ENCODE measurements at regions not wholly inside any gene's neighbourhood (a gene's known extent, or its start where the extent isn't known, plus 50 kb on each side); places are given as distances from the start of the nearest gene placed in this dataset.

DNA sequence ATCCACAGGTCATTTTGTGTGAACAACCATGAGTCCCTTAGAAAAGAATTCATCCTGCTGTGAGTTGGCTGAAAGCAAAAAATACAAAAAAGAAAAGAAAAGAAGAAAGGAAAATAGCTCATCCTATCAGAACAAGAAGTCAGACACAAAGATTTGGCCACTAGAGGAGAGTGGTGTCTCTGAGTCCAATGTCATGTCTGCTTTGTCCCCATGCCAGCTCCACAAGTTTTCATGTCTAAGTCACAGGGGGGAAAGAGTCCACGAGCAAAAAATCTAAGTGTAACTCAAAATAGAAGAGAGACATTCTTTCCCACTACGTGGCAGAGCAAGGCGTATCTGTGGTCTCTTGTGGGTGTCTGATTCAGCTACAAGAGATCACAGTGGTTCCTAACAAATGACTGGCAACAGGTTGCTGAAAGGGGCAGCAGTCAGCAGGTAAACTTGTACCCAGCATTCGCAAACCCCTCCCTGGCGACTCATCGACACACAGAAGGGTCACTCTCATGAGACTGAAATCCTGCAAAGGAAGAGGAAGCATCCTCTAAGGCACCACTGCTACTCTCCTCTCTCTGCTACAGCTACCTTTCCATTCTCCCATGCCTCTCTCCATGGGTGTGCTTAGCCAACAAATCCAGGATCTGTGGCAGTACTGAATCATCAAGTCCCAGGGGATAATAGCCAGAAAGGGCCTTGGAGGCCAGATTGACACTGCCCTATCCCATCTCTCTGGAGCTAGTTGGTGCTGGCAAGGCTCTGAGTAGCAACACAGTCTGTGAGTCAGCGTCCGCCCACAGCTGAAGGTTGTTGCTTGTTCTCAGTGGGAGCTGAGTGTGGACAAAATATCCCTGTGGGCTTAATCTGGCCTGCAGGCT lies 123.0 kb upstream of the SLC39A10 start:
- TF ChIP-seq KLF16 (tag by site-specific recombination; IDR thresholded peaks at IDR 0.05) (no peak), TCF7L2 (IDR thresholded peaks at IDR 0.05; ENCODE audit: borderline replicate concordance, low read depth, low read length) (no peak), ZNF423 (tag by site-specific recombination; IDR thresholded peaks at IDR 0.05) (no peak), ZNF274 (IDR thresholded peaks at IDR 0.05; ENCODE audit: low read length) (no peak), ZNF274 (tag by site-specific recombination; IDR thresholded peaks at IDR 0.05; ENCODE audit: borderline replicate concordance) (no peak), PRDM1 (tag by site-specific recombination; IDR thresholded peaks at IDR 0.05) (no peak), ZBTB7A (tag by site-specific recombination; IDR thresholded peaks at IDR 0.05; ENCODE audit: low read depth) (no peak), ZNF785 (tag by site-specific recombination; IDR thresholded peaks at IDR 0.05) (no peak)
- TF ChIP-seq, protein P1, sequence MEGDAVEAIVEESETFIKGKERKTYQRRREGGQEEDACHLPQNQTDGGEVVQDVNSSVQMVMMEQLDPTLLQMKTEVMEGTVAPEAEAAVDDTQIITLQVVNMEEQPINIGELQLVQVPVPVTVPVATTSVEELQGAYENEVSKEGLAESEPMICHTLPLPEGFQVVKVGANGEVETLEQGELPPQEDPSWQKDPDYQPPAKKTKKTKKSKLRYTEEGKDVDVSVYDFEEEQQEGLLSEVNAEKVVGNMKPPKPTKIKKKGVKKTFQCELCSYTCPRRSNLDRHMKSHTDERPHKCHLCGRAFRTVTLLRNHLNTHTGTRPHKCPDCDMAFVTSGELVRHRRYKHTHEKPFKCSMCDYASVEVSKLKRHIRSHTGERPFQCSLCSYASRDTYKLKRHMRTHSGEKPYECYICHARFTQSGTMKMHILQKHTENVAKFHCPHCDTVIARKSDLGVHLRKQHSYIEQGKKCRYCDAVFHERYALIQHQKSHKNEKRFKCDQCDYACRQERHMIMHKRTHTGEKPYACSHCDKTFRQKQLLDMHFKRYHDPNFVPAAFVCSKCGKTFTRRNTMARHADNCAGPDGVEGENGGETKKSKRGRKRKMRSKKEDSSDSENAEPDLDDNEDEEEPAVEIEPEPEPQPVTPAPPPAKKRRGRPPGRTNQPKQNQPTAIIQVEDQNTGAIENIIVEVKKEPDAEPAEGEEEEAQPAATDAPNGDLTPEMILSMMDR (tag by site-specific recombination; IDR thresholded peaks at IDR 0.05) = no peak
- TF ChIP-seq, protein P2, sequence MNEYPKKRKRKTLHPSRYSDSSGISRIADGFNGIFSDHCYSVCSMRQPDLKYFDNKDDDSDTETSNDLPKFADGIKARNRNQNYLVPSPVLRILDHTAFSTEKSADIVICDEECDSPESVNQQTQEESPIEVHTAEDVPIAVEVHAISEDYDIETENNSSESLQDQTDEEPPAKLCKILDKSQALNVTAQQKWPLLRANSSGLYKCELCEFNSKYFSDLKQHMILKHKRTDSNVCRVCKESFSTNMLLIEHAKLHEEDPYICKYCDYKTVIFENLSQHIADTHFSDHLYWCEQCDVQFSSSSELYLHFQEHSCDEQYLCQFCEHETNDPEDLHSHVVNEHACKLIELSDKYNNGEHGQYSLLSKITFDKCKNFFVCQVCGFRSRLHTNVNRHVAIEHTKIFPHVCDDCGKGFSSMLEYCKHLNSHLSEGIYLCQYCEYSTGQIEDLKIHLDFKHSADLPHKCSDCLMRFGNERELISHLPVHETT (tag by site-specific recombination; IDR thresholded peaks at IDR 0.05) = no peak
- TF ChIP-seq, protein P3, sequence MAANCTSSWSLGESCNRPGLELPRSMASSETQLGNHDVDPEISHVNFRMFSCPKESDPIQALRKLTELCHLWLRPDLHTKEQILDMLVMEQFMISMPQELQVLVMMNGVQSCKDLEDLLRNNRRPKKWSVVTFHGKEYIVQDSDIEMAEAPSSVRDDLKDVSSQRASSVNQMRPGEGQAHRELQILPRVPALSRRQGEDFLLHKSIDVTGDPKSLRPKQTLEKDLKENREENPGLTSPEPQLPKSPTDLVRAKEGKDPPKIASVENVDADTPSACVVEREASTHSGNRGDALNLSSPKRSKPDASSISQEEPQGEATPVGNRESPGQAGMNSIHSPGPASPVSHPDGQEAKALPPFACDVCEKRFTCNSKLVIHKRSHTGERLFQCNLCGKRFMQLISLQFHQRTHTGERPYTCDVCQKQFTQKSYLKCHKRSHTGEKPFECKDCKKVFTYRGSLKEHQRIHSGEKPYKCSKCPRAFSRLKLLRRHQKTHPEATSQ (tag by site-specific recombination; IDR thresholded peaks at IDR 0.05) = no peak
- TF ChIP-seq, protein P4, sequence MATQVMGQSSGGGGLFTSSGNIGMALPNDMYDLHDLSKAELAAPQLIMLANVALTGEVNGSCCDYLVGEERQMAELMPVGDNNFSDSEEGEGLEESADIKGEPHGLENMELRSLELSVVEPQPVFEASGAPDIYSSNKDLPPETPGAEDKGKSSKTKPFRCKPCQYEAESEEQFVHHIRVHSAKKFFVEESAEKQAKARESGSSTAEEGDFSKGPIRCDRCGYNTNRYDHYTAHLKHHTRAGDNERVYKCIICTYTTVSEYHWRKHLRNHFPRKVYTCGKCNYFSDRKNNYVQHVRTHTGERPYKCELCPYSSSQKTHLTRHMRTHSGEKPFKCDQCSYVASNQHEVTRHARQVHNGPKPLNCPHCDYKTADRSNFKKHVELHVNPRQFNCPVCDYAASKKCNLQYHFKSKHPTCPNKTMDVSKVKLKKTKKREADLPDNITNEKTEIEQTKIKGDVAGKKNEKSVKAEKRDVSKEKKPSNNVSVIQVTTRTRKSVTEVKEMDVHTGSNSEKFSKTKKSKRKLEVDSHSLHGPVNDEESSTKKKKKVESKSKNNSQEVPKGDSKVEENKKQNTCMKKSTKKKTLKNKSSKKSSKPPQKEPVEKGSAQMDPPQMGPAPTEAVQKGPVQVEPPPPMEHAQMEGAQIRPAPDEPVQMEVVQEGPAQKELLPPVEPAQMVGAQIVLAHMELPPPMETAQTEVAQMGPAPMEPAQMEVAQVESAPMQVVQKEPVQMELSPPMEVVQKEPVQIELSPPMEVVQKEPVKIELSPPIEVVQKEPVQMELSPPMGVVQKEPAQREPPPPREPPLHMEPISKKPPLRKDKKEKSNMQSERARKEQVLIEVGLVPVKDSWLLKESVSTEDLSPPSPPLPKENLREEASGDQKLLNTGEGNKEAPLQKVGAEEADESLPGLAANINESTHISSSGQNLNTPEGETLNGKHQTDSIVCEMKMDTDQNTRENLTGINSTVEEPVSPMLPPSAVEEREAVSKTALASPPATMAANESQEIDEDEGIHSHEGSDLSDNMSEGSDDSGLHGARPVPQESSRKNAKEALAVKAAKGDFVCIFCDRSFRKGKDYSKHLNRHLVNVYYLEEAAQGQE (tag by site-specific recombination; IDR thresholded peaks at IDR 0.05) = no peak
